IMR-90 (cell line): ENCODE measurements at regions not wholly inside any gene's neighbourhood (a gene's known extent, or its start where the extent isn't known, plus 50 kb on each side); places are given as distances from the start of the nearest gene placed in this dataset.

ENCODE experiments used
- ATAC-seq: fragments of 200-7000 bp; cut with Tn5 transposase; 2 replicates; pipeline ENCODE4 v1.9.1; 2020; ENCODE audit warnings: low read depth, mild to moderate bottlenecking, moderate library complexity
- BruUV-seq: library from RNA; stranded (reverse); fragments of 400-500 nt; replicated peaks from 2 replicates; lab custom pipeline; 2021; lab: Mats Ljungman, UMichigan
- CTCF ChIA-PET: fragments of 300-600 bp; formaldehyde crosslinking; extraction: SDS; loops from one replicate; lab custom pipeline; 2021; ENCODE audit warnings: antibody characterized with exemption; lab: Yijun Ruan, JAX
- POLR2A ChIA-PET: fragments of 300-600 bp; sonication (Branson Sonifier 250); formaldehyde crosslinking; loops from one replicate; lab custom pipeline; 2022; ENCODE audit warnings: antibody characterized with exemption; ENCODE audit not compliant: unreplicated experiment; lab: Charles Lee
- DNase-seq: peaks from one replicate; pipeline ENCODE4 v3.0.0; 2013
- H2AFZ ChIP-seq: replicated peaks from 2 replicates; pipeline ENCODE3; 2013; ENCODE audit warnings: low read length, mild to moderate bottlenecking; ENCODE audit not compliant: poor library complexity
- H2AK5ac ChIP-seq: 2 replicates; pipeline ENCODE4 v1.6.1; 2013; ENCODE audit warnings: low read depth, low read length, inconsistent platforms
- H2AK9ac ChIP-seq: replicated peaks from 2 replicates; pipeline ENCODE3; 2013; ENCODE audit warnings: mild to moderate bottlenecking, low read depth, low read length, moderate library complexity; ENCODE audit not compliant: poor library complexity
- H2BK120ac ChIP-seq: 2 replicates; pipeline ENCODE4 v1.6.1; 2013; ENCODE audit warnings: low read depth, low read length, inconsistent platforms
- H2BK15ac ChIP-seq: 3 replicates; pipeline ENCODE4 v1.6.1; 2013; ENCODE audit warnings: low read depth, low read length, inconsistent platforms
- H2BK20ac ChIP-seq: 2 replicates; pipeline ENCODE4 v1.6.1; 2013; ENCODE audit warnings: low read depth, mild to moderate bottlenecking, inconsistent platforms, low read length, moderate library complexity
- H2BK5ac ChIP-seq: 2 replicates; pipeline ENCODE4 v1.6.1; 2013; ENCODE audit warnings: mild to moderate bottlenecking, low read depth, low read length, inconsistent platforms; ENCODE audit not compliant: poor library complexity, severe bottlenecking
- H3K14ac ChIP-seq: replicated peaks from 2 replicates; pipeline ENCODE4 v1.6.1; 2013; ENCODE audit warnings: low read depth, low read length, inconsistent platforms
- H3K18ac ChIP-seq: 2 replicates; pipeline ENCODE4 v1.6.1; 2013; ENCODE audit warnings: low read depth, low read length, control low read depth
- H3K23ac ChIP-seq: 2 replicates; pipeline ENCODE4 v1.6.1; 2013; ENCODE audit warnings: low read depth, low read length, inconsistent platforms
- H3K27ac ChIP-seq: 2 replicates; pipeline ENCODE4 v1.5.1; 2013; ENCODE audit warnings: mild to moderate bottlenecking, control low read depth, low read length; ENCODE audit not compliant: insufficient read depth
- H3K27me3 ChIP-seq: 2 replicates; pipeline ENCODE4 v1.6.1; 2013; ENCODE audit warnings: low read length; ENCODE audit not compliant: control insufficient read depth, insufficient read depth
- H3K36me3 ChIP-seq: 2 replicates; pipeline ENCODE4 v1.6.1; 2013; ENCODE audit warnings: low read length, mixed read lengths; ENCODE audit not compliant: control insufficient read depth, insufficient read depth
- H3K4ac ChIP-seq: 2 replicates; pipeline ENCODE4 v1.6.1; 2013; ENCODE audit warnings: low read depth, low read length, inconsistent platforms
- H3K4me1 ChIP-seq: 2 replicates; pipeline ENCODE4 v1.6.1; 2013; ENCODE audit warnings: low read length, mixed read lengths; ENCODE audit not compliant: control insufficient read depth, insufficient read depth
- H3K4me2 ChIP-seq: 2 replicates; pipeline ENCODE4 v1.6.1; 2013; ENCODE audit warnings: low read depth, mild to moderate bottlenecking, control low read depth, low read length, moderate library complexity
- H3K4me3 ChIP-seq: 2 replicates; pipeline ENCODE4 v1.5.1; 2013; ENCODE audit warnings: low read depth, mild to moderate bottlenecking, control low read depth, low read length, moderate library complexity; ENCODE audit not compliant: insufficient read depth
- H3K56ac ChIP-seq: 2 replicates; pipeline ENCODE4 v1.6.1; 2013; ENCODE audit warnings: low read length, inconsistent platforms; ENCODE audit not compliant: insufficient read depth; ENCODE audit errors: extremely low read depth
- H3K79me1 ChIP-seq, 2 experiments: 2 replicates each; pipeline ENCODE4 v1.6.1; 2013; ENCODE audit warnings: low read length in 2 of 2, inconsistent platforms in 1 of 2, low read depth in 1 of 2
- H3K9ac ChIP-seq: 2 replicates; pipeline ENCODE4 v1.6.1; 2013; ENCODE audit warnings: low read depth, low read length, control low read depth
- H3K9me1 ChIP-seq: 2 replicates; pipeline ENCODE4 v1.6.1; 2013; ENCODE audit warnings: low read length, inconsistent platforms; ENCODE audit not compliant: insufficient read depth
- H3K9me3 ChIP-seq: 2 replicates; pipeline ENCODE4 v1.6.1; 2013; ENCODE audit warnings: low read length; ENCODE audit not compliant: control insufficient read depth, insufficient read depth
- H4K20me1 ChIP-seq: 2 replicates; pipeline ENCODE4 v1.6.1; 2013; ENCODE audit warnings: low read length, inconsistent platforms; ENCODE audit not compliant: insufficient read depth
- H4K5ac ChIP-seq: 2 replicates; pipeline ENCODE4 v1.6.1; 2013; ENCODE audit warnings: mild to moderate bottlenecking, low read depth, low read length, control low read depth
- H4K8ac ChIP-seq, 2 experiments: 2 replicates each; pipeline ENCODE4 v1.6.1; 2013; ENCODE audit warnings: low read depth in 2 of 2, low read length in 2 of 2, control low read depth in 1 of 2, inconsistent platforms in 1 of 2
- H4K91ac ChIP-seq: 2 replicates; pipeline ENCODE4 v1.6.1; 2013; ENCODE audit warnings: low read depth, low read length, inconsistent platforms; ENCODE audit not compliant: insufficient read depth
- BHLHE40 ChIP-seq: fragments of 150-350 bp; IDR thresholded peaks from 2 replicates; pipeline ENCODE4 v1.6.1; 2016; ENCODE audit warnings: mild to moderate bottlenecking, low read depth, low read length
- CTCF ChIP-seq: conservative IDR thresholded peaks from 2 replicates; pipeline ENCODE4 v1.5.1; 2012; ENCODE audit warnings: mild to moderate bottlenecking, low read depth, low read length, improper control_type of control experiment
- ELK1 ChIP-seq: fragments of 150-350 bp; IDR thresholded peaks from 2 replicates; pipeline ENCODE4 v1.6.1; 2016; ENCODE audit warnings: low read depth, mild to moderate bottlenecking, low read length, moderate library complexity, borderline replicate concordance
- POLR2A ChIP-seq: IDR thresholded peaks from 2 replicates; pipeline ENCODE4 v1.6.1; 2012; ENCODE audit warnings: mild to moderate bottlenecking, low read depth, low read length
- WGBS, 2 experiments: methylation state at CpG; one replicate each; pipeline versions ENCODE4 v1.1.5 to v1.1.7; 2013; ENCODE audit warnings: missing lambda C conversion rate in 2 of 2; ENCODE audit not compliant: insufficient read length in 1 of 2; ENCODE audit errors: extremely low coverage in 2 of 2; 5-methylcytosine and 5-hydroxymethylcytosine counted together
- dilution Hi-C: fragments of 300-500 bp; cut with HindIII; formaldehyde crosslinking; loops from one replicate; pipeline ENCODE4 v1.14.3; 2018; ENCODE audit warnings: low sequenced_read_pairs; ENCODE audit not compliant: unreplicated experiment
- in situ Hi-C: fragments of 300-500 bp; cut with MboI; formaldehyde crosslinking; loops from 3 replicates; pipeline ENCODE4 v1.14.3; 2019; ENCODE audit warnings: low sequenced_read_pairs, inconsistent platforms, mixed read lengths
- intact Hi-C: fragments of 100-400 bp; cut with micrococcal nuclease; formaldehyde crosslinking; loops from 2 replicates; pipeline ENCODE4 v1.10.0; 2022

GRCh38 chr18:2186967-2187366 is 384.3 kb downstream of the METTL4 start:
- H3K9me3 ChIP-seq, result no peaks in the 10 kb centered on the region
- H2AK9ac ChIP-seq, result no peak overlapping the region
- H3K4ac ChIP-seq, result no peak overlapping the region
- H3K4me2 ChIP-seq, result no peak overlapping the region
- H4K5ac ChIP-seq, result no peak overlapping the region
- in situ Hi-C loops (no loop called here), intact Hi-C loops (no loop called here), dilution Hi-C loops (no loop called here)
- no peak overlapping the region for H3K23ac ChIP-seq
- no peak overlapping the region for H3K56ac ChIP-seq
- no peaks in the 10 kb centered on the region for H3K27me3 ChIP-seq
- BruUV-seq, result no TSS peak
- no peak overlapping the region for H4K91ac ChIP-seq
- ChIA-PET POLR2A (no interaction called here), CTCF (interaction anchor here (1.2 kb wide), 1 partner anchor 83 kb away, joined by 3 read pairs; no protein-coding TSS in a partner anchor)
- no peak overlapping the region for H2BK15ac ChIP-seq
- H2AK5ac ChIP-seq, result no peak overlapping the region
- no peaks in the 10 kb centered on the region for H3K9me1 ChIP-seq
- WGBS, 2 experiments, result no CpG with 5 or more reads among the region's 1 CpG
- no peaks in the 10 kb centered on the region for H3K4me1 ChIP-seq
- H3K36me3 ChIP-seq, result no peaks in the 10 kb centered on the region
- H2BK120ac ChIP-seq, result no peak overlapping the region
- H4K20me1 ChIP-seq, result no peaks in the 10 kb centered on the region
- H3K79me1 ChIP-seq, result no peaks in the 10 kb centered on the region
- no peak overlapping the region for H3K27ac ChIP-seq
- no peak overlapping the region for H3K14ac ChIP-seq
- H2BK5ac ChIP-seq, result no peak overlapping the region
- no peak overlapping the region for H3K4me3 ChIP-seq
- H3K9ac ChIP-seq, result no peak overlapping the region
- H2BK20ac ChIP-seq, result no peak overlapping the region
- H4K8ac ChIP-seq, result no peak overlapping the region
- H3K18ac ChIP-seq, result no peak overlapping the region
- no peak for TF ChIP-seq POLR2A
- no peak for TF ChIP-seq BHLHE40
- no peak for TF ChIP-seq CTCF
- TF ChIP-seq ELK1, result no peak
- no peak overlapping the region for H2AFZ ChIP-seq
- no peak for ATAC-seq
- DNase-seq, result no peak
